Left ventricle myocardium inferior (tissue), 1 donor: ENCODE measurements at regions not wholly inside any gene's neighbourhood (a gene's known extent, or its start where the extent isn't known, plus 50 kb on each side); places are given as distances from the start of the nearest gene placed in this dataset.

Source experiments
- DNase-seq: peaks from one replicate; pipeline ENCODE4 v3.0.0-alpha.2; 2020
- H3K27ac ChIP-seq: fragments of 200-600 bp; replicated peaks from 2 replicates; pipeline ENCODE4 v1.8.0; 2021
- H3K27me3 ChIP-seq: fragments of 200-600 bp; 2 replicates; pipeline ENCODE4 v1.8.0; 2021; ENCODE audit warnings: low read depth
- H3K36me3 ChIP-seq: fragments of 200-600 bp; 2 replicates; pipeline ENCODE4 v1.8.0; 2021
- H3K4me1 ChIP-seq: fragments of 200-600 bp; 2 replicates; pipeline ENCODE4 v1.8.0; 2021
- H3K4me3 ChIP-seq: fragments of 200-600 bp; 2 replicates; pipeline ENCODE4 v1.8.0; 2021; ENCODE audit warnings: mild to moderate bottlenecking, moderate library complexity
- H3K9me3 ChIP-seq: fragments of 200-600 bp; replicated peaks from 2 replicates; pipeline ENCODE4 v1.8.0; 2021
- intact Hi-C: fragments of 100-400 bp; cut with micrococcal nuclease; formaldehyde crosslinking; loops from one replicate; pipeline ENCODE4 v1.11.0; 2022
- TF ChIP-seq, protein P1 (sequence below): fragments of 200-600 bp; IDR thresholded peaks from 2 replicates; pipeline ENCODE4 v1.8.0; 2021; ENCODE audit warnings: antibody characterized with exemption, mild to moderate bottlenecking, borderline replicate concordance
- donor health status: DM: no; HTN: yes; CAD: no; lungs with severe emphysema.

DNA sequence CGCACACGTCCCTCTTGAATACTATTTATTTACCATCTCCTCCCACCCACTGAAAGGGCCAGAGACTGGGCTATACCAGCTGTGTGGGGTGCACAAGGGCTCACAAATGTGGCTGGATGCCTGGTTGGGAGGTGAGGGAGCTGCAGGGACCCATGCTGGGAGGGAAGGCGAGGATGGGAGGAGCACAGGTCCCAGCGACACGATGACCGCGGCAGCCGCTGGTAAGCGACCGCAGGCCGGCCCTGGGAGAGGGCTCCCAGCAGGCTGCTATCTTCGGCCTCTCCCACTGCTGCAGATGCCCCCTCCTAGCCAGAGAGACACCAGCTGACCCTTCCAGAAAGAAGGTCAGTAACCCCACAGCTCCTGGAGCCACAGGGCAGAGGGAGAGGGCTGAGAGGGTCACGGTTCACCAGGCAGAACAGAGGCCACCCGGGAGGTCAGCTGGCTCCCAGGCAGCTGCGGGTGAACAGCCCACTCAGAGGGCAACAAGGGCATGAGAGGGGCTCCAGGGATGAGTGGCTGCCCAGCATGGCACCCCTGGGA is 163.9 kb downstream of the CRYBB2 start:
- Histone ChIP-seq H3K4me1 (peaks cover 30% of the 10 kb centered on the region), H3K9me3 (no peaks in the 10 kb centered on the region), H3K36me3 (peaks cover 30% of the 10 kb centered on the region), H3K27ac (no peak overlapping the region), H3K27me3 (no peaks in the 10 kb centered on the region), H3K4me3 (no peak overlapping the region)
- intact Hi-C loops = no loop called here
- TF ChIP-seq, protein P1, sequence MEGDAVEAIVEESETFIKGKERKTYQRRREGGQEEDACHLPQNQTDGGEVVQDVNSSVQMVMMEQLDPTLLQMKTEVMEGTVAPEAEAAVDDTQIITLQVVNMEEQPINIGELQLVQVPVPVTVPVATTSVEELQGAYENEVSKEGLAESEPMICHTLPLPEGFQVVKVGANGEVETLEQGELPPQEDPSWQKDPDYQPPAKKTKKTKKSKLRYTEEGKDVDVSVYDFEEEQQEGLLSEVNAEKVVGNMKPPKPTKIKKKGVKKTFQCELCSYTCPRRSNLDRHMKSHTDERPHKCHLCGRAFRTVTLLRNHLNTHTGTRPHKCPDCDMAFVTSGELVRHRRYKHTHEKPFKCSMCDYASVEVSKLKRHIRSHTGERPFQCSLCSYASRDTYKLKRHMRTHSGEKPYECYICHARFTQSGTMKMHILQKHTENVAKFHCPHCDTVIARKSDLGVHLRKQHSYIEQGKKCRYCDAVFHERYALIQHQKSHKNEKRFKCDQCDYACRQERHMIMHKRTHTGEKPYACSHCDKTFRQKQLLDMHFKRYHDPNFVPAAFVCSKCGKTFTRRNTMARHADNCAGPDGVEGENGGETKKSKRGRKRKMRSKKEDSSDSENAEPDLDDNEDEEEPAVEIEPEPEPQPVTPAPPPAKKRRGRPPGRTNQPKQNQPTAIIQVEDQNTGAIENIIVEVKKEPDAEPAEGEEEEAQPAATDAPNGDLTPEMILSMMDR = no peak
- no peak for DNase-seq

DNA sequence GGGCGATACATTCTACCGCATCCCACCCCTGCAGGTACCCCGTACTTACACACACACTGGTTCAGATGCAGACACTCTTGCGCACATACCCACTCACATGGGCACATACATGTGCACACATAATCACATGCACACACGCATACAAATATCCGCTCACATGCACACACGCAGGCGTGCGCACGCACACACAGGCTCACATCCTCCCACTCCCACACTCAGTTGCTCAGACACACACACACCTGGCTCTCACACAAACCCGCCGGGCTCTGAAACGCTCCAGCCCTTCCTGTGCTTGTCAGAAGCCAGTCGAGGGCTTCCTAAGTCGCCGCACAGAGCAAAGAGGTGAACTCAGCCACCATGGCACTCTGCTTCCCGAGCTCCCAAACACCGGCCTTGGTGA is 164.5 kb downstream of the CRYBB2 start:
- H3K27ac ChIP-seq = no peak overlapping the region
- DNase-seq = no peak
- TF ChIP-seq, protein P1 = no peak
- H3K4me3 ChIP-seq = no peak overlapping the region
- H3K4me1 ChIP-seq = peaks cover 31% of the 10 kb centered on the region
- H3K36me3 ChIP-seq = peaks cover 25% of the 10 kb centered on the region
- no peaks in the 10 kb centered on the region for H3K9me3 ChIP-seq
- intact Hi-C loops = no loop called here
- H3K27me3 ChIP-seq = no peaks in the 10 kb centered on the region

DNA sequence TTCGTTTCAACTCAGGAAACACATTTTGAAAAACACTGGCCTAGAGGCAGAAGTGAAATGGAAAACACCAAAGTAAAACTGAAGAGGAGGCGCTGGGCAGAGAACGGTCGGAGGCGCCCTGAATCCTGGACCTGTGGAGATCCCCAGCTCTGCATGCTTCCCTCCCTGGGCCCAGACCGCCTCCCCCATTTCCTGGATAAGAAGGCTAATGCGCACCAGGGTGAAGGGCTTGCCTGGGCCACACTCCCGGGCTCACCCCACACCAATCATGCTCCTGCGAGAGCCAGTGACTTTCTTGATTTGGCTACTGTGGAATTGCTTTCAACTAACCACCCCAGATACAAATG is 167.1 kb downstream of the CRYBB2 start:
- H3K4me1 ChIP-seq = peaks cover 57% of the 10 kb centered on the region
- intact Hi-C loops = no loop called here
- no peak overlapping the region for H3K27ac ChIP-seq
- H3K9me3 ChIP-seq = no peaks in the 10 kb centered on the region
- no peak for DNase-seq
- no peak overlapping the region for H3K4me3 ChIP-seq
- H3K36me3 ChIP-seq = no peaks in the 10 kb centered on the region
- TF ChIP-seq, protein P1 = no peak
- no peaks in the 10 kb centered on the region for H3K27me3 ChIP-seq

DNA sequence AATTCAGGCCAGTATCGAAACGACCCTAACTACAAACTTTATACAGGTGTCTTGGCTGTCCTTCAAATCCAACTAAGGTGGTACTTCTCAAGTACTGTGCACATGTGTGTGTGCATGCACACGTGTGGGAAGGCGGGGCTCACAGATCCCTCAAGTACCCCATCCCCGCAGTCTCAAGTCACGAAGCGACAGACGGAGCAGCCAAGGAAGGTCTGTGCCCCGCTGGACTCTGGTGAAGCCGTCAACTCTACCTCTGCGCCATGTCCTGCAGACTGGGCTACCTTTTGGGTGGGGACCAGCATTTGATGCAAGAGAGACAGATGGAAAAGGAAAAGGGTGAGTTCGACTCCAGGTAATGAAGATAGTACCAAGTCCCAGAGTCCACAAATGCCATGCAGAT is 169.0 kb downstream of the CRYBB2 start:
- no peaks in the 10 kb centered on the region for H3K36me3 ChIP-seq
- intact Hi-C loops = no loop called here
- H3K27me3 ChIP-seq = no peaks in the 10 kb centered on the region
- TF ChIP-seq, protein P1 = no peak
- H3K27ac ChIP-seq = no peak overlapping the region
- no peaks in the 10 kb centered on the region for H3K9me3 ChIP-seq
- H3K4me1 ChIP-seq = peaks cover 71% of the 10 kb centered on the region
- no peak overlapping the region for H3K4me3 ChIP-seq
- no peak for DNase-seq

DNA sequence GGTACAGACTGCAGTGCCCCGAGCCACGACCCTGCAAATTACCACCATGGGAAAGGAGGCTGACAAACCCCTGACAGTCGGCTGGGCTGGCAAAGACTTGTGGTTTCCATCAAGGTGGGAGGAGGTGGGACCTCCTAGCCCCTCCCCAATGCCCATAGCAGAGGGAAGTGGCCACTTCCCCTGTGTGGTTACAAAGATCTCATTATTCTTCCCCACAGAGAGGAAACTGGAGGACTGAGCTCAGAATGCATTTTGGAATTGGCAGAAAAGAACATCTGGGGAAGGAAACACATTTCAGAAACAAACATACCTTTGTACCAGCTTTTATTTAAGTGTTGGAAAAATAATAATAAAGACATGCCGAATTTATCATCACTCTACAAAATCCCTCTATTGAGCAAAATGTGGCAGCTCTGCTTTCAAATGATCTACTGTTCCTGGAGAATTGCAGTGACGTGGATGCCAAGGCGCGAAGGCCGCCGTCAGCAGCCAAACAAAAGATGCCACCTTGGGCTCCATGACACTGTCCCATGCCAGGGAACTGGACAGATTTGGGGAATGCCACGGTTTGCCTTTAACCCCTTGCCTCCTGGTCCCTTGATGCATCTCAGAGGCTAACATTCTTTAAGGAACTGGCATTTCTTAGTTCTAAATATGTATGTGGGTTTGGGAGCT is 169.6 kb downstream of the CRYBB2 start:
- intact Hi-C loops = no loop called here
- Histone ChIP-seq H3K27ac (no peak overlapping the region), H3K4me1 (peaks cover 66% of the 10 kb centered on the region), H3K4me3 (no peak overlapping the region), H3K36me3 (no peaks in the 10 kb centered on the region), H3K9me3 (no peaks in the 10 kb centered on the region), H3K27me3 (no peaks in the 10 kb centered on the region)
- TF ChIP-seq, protein P1 = no peak
- no peak for DNase-seq
